IgD-negative memory B cell (primary cell): ENCODE measurements at regions not wholly inside any gene's neighbourhood (a gene's known extent, or its start where the extent isn't known, plus 50 kb on each side); places are given as distances from the start of the nearest gene placed in this dataset.

ENCODE experiments used
- H3K27ac Mint-ChIP-seq, 3 donors: one replicate each; pipeline ENCODE4 v1.8.0; 2020 to 2022; ENCODE audit warnings: mild to moderate bottlenecking in 3 of 3, mixed read lengths in 3 of 3, moderate library complexity in 1 of 3
- H3K27me3 Mint-ChIP-seq: one replicate; pipeline ENCODE4 v1.8.0; 2021; ENCODE audit warnings: mixed read lengths
- H3K36me3 Mint-ChIP-seq: one replicate; pipeline ENCODE4 v1.8.0; 2020; ENCODE audit warnings: mild to moderate bottlenecking, mixed read lengths
- H3K4me1 Mint-ChIP-seq, 3 donors: one replicate each; pipeline ENCODE4 v1.8.0; 2020 to 2022; ENCODE audit warnings: mixed read lengths in 3 of 3, mild to moderate bottlenecking in 1 of 3
- H3K4me3 Mint-ChIP-seq, 4 donors: one replicate each; pipeline ENCODE4 v1.8.0; 2020 to 2022; ENCODE audit warnings: mild to moderate bottlenecking in 4 of 4, mixed read lengths in 4 of 4, moderate library complexity in 3 of 4
- H3K9me3 Mint-ChIP-seq, 3 donors: one replicate each; pipeline ENCODE4 v1.8.0; 2020 to 2021; ENCODE audit warnings: mixed read lengths in 3 of 3, mild to moderate bottlenecking in 1 of 3

GRCh38 chr13:29953542-29953941, 103.1 kb upstream of the UBL3 start:
- Mint-ChIP-seq H3K4me3 (peak overlapping the region in 1 of 4 donors; percentile 88), H3K27me3 (peaks cover 11% of the 10 kb centered on the region), H3K9me3 (peaks cover 0 to 2% (median 0%) of the 10 kb centered on the region in 3 donors), H3K4me1 (peaks cover 9 to 13% (median 9%) of the 10 kb centered on the region in 3 donors), H3K27ac (peak overlapping the region in 1 of 3 donors; percentile 2), H3K36me3 (peaks cover 2% of the 10 kb centered on the region)

GRCh38 chr13:29952245-29952644, 101.8 kb upstream of the UBL3 start:
- Mint-ChIP-seq H3K4me1 (peaks cover 9 to 13% (median 9%) of the 10 kb centered on the region in 3 donors), H3K4me3 (no peak overlapping the region), H3K27me3 (peaks cover 11% of the 10 kb centered on the region), H3K36me3 (peaks cover 4% of the 10 kb centered on the region), H3K9me3 (peaks cover 0 to 2% (median 0%) of the 10 kb centered on the region in 3 donors), H3K27ac (no peak overlapping the region)

GRCh38 chr13:29948791-29949190, 98.4 kb upstream of the UBL3 start:
- Mint-ChIP-seq H3K4me1 (peaks cover 1% of the 10 kb centered on the region in 3 donors), H3K27ac (no peak overlapping the region), H3K36me3 (peaks cover 2% of the 10 kb centered on the region), H3K4me3 (no peak overlapping the region), H3K9me3 (peaks cover 0 to 2% (median 0%) of the 10 kb centered on the region in 3 donors), H3K27me3 (peaks cover 10% of the 10 kb centered on the region)

- peaks cover 10% of the 10 kb centered on the region for H3K27me3 Mint-ChIP-seq
- peaks cover 0 to 2% (median 0%) of the 10 kb centered on the region in 3 donors for H3K9me3 Mint-ChIP-seq
- H3K4me1 Mint-ChIP-seq: no peaks in the 10 kb centered on the region
- no peak overlapping the region for H3K4me3 Mint-ChIP-seq
- peaks cover 2% of the 10 kb centered on the region for H3K36me3 Mint-ChIP-seq
- H3K27ac Mint-ChIP-seq: no peak overlapping the region
Measured at GRCh38 chr13:29948244-29948643, 97.8 kb upstream of the UBL3 start.

GRCh38 chr13:29947839-29948238, 97.4 kb upstream of the UBL3 start:
- Mint-ChIP-seq H3K27ac (no peak overlapping the region), H3K27me3 (peaks cover 10% of the 10 kb centered on the region), H3K36me3 (peaks cover 2% of the 10 kb centered on the region), H3K4me1 (no peaks in the 10 kb centered on the region), H3K4me3 (no peak overlapping the region), H3K9me3 (peaks cover 0 to 2% (median 0%) of the 10 kb centered on the region in 3 donors)

- no peak overlapping the region for H3K4me3 Mint-ChIP-seq
- H3K27ac Mint-ChIP-seq: no peak overlapping the region
- H3K27me3 Mint-ChIP-seq: peaks cover 11% of the 10 kb centered on the region
- H3K4me1 Mint-ChIP-seq: no peaks in the 10 kb centered on the region
- peaks cover 2% of the 10 kb centered on the region for H3K36me3 Mint-ChIP-seq
- no peaks in the 10 kb centered on the region for H3K9me3 Mint-ChIP-seq
Measured at GRCh38 chr13:29946093-29946492, 95.7 kb upstream of the UBL3 start.

GRCh38 chr13:29943686-29944085, 93.3 kb upstream of the UBL3 start:
- Mint-ChIP-seq H3K36me3 (peaks cover 2% of the 10 kb centered on the region), H3K4me3 (no peak overlapping the region), H3K27me3 (peaks cover 3% of the 10 kb centered on the region), H3K27ac (no peak overlapping the region), H3K9me3 (no peaks in the 10 kb centered on the region), H3K4me1 (no peaks in the 10 kb centered on the region)

- Mint-ChIP-seq H3K27me3 (peaks cover 3% of the 10 kb centered on the region), H3K4me1 (peaks cover 0 to under 1% (median 0%) of the 10 kb centered on the region in 3 donors), H3K36me3 (peaks cover 2% of the 10 kb centered on the region), H3K27ac (no peak overlapping the region), H3K4me3 (no peak overlapping the region), H3K9me3 (no peaks in the 10 kb centered on the region)
Measured at GRCh38 chr13:29943273-29943672, 92.9 kb upstream of the UBL3 start.

- H3K9me3 Mint-ChIP-seq: no peaks in the 10 kb centered on the region
- H3K36me3 Mint-ChIP-seq: no peaks in the 10 kb centered on the region
- H3K27me3 Mint-ChIP-seq: peaks cover 3% of the 10 kb centered on the region
- H3K4me1 Mint-ChIP-seq: peaks cover 9 to 16% (median 14%) of the 10 kb centered on the region in 3 donors
- H3K4me3 Mint-ChIP-seq: no peak overlapping the region
- H3K27ac Mint-ChIP-seq: no peak overlapping the region
Measured at GRCh38 chr13:29940715-29941114, 90.3 kb upstream of the UBL3 start.

- peaks cover 1% of the 10 kb centered on the region for H3K27me3 Mint-ChIP-seq
- no peaks in the 10 kb centered on the region for H3K9me3 Mint-ChIP-seq
- H3K4me3 Mint-ChIP-seq: no peak overlapping the region
- no peak overlapping the region for H3K27ac Mint-ChIP-seq
- H3K4me1 Mint-ChIP-seq: peaks cover 10 to 28% (median 18%) of the 10 kb centered on the region in 3 donors
- no peaks in the 10 kb centered on the region for H3K36me3 Mint-ChIP-seq
Measured at GRCh38 chr13:29939158-29939557, 88.7 kb upstream of the UBL3 start.

GRCh38 chr13:29937841-29938240, 87.4 kb upstream of the UBL3 start:
- no peaks in the 10 kb centered on the region for H3K9me3 Mint-ChIP-seq
- peaks cover 1% of the 10 kb centered on the region for H3K27me3 Mint-ChIP-seq
- H3K4me1 Mint-ChIP-seq: peaks cover 10 to 28% (median 18%) of the 10 kb centered on the region in 3 donors
- no peaks in the 10 kb centered on the region for H3K36me3 Mint-ChIP-seq
- H3K4me3 Mint-ChIP-seq: no peak overlapping the region
- H3K27ac Mint-ChIP-seq: no peak overlapping the region

GRCh38 chr13:29937379-29937778, 87.0 kb upstream of the UBL3 start:
- H3K4me1 Mint-ChIP-seq: peaks cover 10 to 28% (median 18%) of the 10 kb centered on the region in 3 donors
- H3K27ac Mint-ChIP-seq: no peak overlapping the region
- no peaks in the 10 kb centered on the region for H3K36me3 Mint-ChIP-seq
- no peak overlapping the region for H3K4me3 Mint-ChIP-seq
- H3K9me3 Mint-ChIP-seq: no peaks in the 10 kb centered on the region
- H3K27me3 Mint-ChIP-seq: peaks cover 1% of the 10 kb centered on the region

GRCh38 chr13:29936956-29937355, 86.5 kb upstream of the UBL3 start:
- Mint-ChIP-seq H3K4me1 (peaks cover 10 to 28% (median 18%) of the 10 kb centered on the region in 3 donors), H3K27me3 (no peaks in the 10 kb centered on the region), H3K4me3 (peak overlapping the region in 1 of 4 donors; percentile 29), H3K36me3 (no peaks in the 10 kb centered on the region), H3K27ac (peak overlapping the region in 1 of 3 donors; percentile 21), H3K9me3 (no peaks in the 10 kb centered on the region)

- Mint-ChIP-seq H3K9me3 (no peaks in the 10 kb centered on the region), H3K36me3 (no peaks in the 10 kb centered on the region), H3K4me3 (peak overlapping the region; percentile 60 to 92 (median 84)), H3K27ac (peak overlapping the region; percentile 2 to 91 (median 34)), H3K27me3 (no peaks in the 10 kb centered on the region), H3K4me1 (peaks cover 10 to 28% (median 18%) of the 10 kb centered on the region in 3 donors)
Measured at GRCh38 chr13:29936051-29936813, 85.8 kb upstream of the UBL3 start.

- Mint-ChIP-seq H3K9me3 (peaks cover 0 to 1% (median 0%) of the 10 kb centered on the region in 3 donors), H3K36me3 (no peaks in the 10 kb centered on the region), H3K4me3 (peak overlapping the region; percentile 60 to 92 (median 84)), H3K27ac (peak overlapping the region; percentile 2 to 91 (median 34)), H3K27me3 (no peaks in the 10 kb centered on the region), H3K4me1 (peaks cover 10 to 28% (median 18%) of the 10 kb centered on the region in 3 donors)
Measured at GRCh38 chr13:29935309-29935981, 85.0 kb upstream of the UBL3 start.
